ENCODE measurements at regions not wholly inside any gene's neighbourhood (a gene's known extent, or its start where the extent isn't known, plus 50 kb on each side); places are given as distances from the start of the nearest gene placed in this dataset.
"Not testable (repeated sequence)": the region's sequence is repeated elsewhere in the genome, so short reads cannot be mapped to it uniquely, and the experiment has no call there.

DNA sequence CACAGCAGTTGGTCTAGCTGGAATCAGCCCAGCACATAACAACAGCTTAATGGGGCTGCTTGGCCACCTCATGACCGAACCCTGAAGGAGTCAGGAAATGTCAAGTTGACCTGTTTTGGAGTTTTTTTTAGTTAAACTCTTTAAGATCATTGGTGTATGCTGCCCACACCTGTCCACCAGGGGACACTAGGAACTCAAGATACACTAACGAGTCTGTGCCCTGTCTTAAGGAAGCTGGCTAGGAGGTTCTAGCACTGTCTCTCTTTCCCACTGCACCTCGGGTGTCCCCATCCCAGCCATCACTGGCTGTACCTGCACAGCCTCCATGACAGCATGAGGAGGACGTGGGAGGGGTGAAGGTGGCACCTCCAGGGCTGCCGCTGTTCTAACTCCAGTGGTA, 364.9 kb upstream of the SOX1 start:
- DNase-seq: not testable (repeated sequence)

Data from NCI-H226 (cell line).